ENCODE measurements at regions not wholly inside any gene's neighbourhood (a gene's known extent, or its start where the extent isn't known, plus 50 kb on each side); places are given as distances from the start of the nearest gene placed in this dataset.

DNA sequence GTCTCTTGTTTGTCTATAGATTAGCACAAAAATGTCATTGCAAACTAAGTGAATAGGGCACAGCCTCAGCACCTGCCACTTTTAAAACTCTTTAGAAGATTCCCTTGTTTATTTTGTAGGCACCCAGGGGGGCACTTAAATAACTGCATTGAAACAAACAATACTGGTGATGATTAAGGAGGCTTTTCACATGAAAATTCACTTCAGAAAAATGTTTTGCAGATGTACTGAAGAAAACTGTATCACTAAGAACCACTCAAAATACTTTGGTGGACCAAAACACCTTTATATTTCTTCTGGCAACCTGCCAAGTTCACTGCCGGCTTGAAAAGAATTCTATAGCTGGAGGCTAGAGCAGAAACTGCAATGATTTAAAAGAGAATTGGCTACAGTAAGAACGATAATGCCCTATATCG is 281.5 kb downstream of the TOX3 start:
- DNase-seq, result no peak
- H3K27me3 Mint-ChIP-seq (ENCODE audit: low read depth, poor library complexity), result peaks cover 15% of the 10 kb centered on the region
- TF ChIP-seq, protein P1, sequence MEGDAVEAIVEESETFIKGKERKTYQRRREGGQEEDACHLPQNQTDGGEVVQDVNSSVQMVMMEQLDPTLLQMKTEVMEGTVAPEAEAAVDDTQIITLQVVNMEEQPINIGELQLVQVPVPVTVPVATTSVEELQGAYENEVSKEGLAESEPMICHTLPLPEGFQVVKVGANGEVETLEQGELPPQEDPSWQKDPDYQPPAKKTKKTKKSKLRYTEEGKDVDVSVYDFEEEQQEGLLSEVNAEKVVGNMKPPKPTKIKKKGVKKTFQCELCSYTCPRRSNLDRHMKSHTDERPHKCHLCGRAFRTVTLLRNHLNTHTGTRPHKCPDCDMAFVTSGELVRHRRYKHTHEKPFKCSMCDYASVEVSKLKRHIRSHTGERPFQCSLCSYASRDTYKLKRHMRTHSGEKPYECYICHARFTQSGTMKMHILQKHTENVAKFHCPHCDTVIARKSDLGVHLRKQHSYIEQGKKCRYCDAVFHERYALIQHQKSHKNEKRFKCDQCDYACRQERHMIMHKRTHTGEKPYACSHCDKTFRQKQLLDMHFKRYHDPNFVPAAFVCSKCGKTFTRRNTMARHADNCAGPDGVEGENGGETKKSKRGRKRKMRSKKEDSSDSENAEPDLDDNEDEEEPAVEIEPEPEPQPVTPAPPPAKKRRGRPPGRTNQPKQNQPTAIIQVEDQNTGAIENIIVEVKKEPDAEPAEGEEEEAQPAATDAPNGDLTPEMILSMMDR (IDR thresholded peaks at IDR 0.05), result no peak

GRCh38 chr16:52257534-52257933 is 289.4 kb downstream of the TOX3 start:
- Mint-ChIP-seq H3K27me3 (ENCODE audit: low read depth, poor library complexity) (no peaks in the 10 kb centered on the region), H3K27ac (no peak overlapping the region), H3K9me3 (no peaks in the 10 kb centered on the region), H3K36me3 (ENCODE audit: low read depth) (no peaks in the 10 kb centered on the region), H3K4me3 (no peak overlapping the region), H3K4me1 (peaks cover 9% of the 10 kb centered on the region)
- TF ChIP-seq, protein P1 (IDR thresholded peaks at IDR 0.05), result no peak
- DNase-seq, result no peak

More for the DNA sequence above, 281.5 kb downstream of the TOX3 start:
- Mint-ChIP-seq H3K4me1 (peaks cover under 1% of the 10 kb centered on the region), H3K9me3 (no peaks in the 10 kb centered on the region), H3K36me3 (ENCODE audit: low read depth) (no peaks in the 10 kb centered on the region), H3K4me3 (no peak overlapping the region), H3K27ac (no peak overlapping the region)

DNA sequence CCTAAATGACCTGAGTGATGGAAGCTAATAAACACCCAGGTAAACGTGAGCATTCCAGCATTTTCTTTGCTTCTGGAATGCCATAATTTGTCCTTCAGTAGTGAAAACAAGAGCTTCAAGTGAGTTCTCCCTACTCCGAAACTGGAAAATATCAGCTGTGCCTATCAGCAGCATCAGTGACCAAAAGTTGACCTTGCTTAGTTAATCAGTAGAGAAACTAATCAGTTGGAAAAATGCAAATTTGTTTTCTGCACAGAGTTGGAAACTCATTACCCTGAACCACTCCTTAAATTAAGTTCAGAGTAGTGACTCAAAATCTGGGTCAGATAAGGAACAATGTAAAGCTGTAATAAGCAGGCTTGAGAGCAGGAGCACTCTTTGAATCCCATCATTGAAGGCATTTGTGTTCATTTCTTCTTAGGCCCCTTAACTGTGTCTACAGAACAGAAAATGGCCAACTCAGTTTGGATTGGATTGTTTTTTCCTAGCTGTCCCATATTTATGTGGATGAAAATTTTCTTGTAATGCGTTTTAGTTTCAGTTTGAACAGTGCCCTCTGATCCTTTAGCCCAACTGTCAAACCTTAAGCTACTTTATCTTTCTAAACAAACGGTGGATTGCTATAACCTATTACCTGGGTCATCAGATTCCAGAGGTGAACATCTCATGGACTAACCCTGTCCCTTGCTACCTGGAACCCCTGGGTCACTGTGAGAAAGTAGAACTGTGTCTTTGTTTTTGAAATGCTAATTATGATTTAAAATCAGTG is 290.4 kb downstream of the TOX3 start:
- H3K4me1 Mint-ChIP-seq, result peaks cover 19% of the 10 kb centered on the region
- TF ChIP-seq, protein P1 (IDR thresholded peaks at IDR 0.05), result no peak
- no peaks in the 10 kb centered on the region for H3K36me3 Mint-ChIP-seq (ENCODE audit: low read depth)
- no peaks in the 10 kb centered on the region for H3K27me3 Mint-ChIP-seq (ENCODE audit: low read depth, poor library complexity)
- no peak overlapping the region for H3K4me3 Mint-ChIP-seq
- DNase-seq, result no peak
- H3K27ac Mint-ChIP-seq, result no peak overlapping the region
- no peaks in the 10 kb centered on the region for H3K9me3 Mint-ChIP-seq

GRCh38 chr16:52254746-52255145 is 292.2 kb downstream of the TOX3 start:
- H3K27ac Mint-ChIP-seq, result no peak overlapping the region
- H3K9me3 Mint-ChIP-seq, result no peaks in the 10 kb centered on the region
- TF ChIP-seq, protein P1 (IDR thresholded peaks at IDR 0.05), result no peak
- H3K4me3 Mint-ChIP-seq, result no peak overlapping the region
- no peaks in the 10 kb centered on the region for H3K36me3 Mint-ChIP-seq (ENCODE audit: low read depth)
- no peak for DNase-seq
- peaks cover 23% of the 10 kb centered on the region for H3K4me1 Mint-ChIP-seq
- H3K27me3 Mint-ChIP-seq (ENCODE audit: low read depth, poor library complexity), result no peaks in the 10 kb centered on the region

DNA sequence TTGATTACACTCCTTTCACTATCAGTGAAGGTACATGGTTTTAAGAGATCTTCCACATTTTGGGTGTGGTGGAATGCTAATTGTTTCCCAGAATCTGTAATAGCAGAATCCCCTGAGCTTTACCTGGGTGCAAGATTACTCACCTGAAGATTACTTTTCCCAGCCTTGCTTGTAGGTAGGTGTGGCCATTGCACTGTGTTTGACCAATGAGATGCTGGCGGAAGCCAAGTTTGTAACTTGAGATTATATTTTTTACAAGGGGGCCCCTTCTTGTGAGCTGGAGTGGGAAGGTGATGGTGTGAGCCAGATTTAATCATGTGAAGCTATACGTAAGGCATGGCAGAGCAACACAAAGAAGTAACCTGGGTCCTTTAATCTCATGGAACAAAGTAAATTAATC is 294.3 kb downstream of the TOX3 start:
- H3K27me3 Mint-ChIP-seq (ENCODE audit: low read depth, poor library complexity), result no peaks in the 10 kb centered on the region
- TF ChIP-seq, protein P1 (IDR thresholded peaks at IDR 0.05), result no peak
- DNase-seq, result no peak

GRCh38 chr16:52251495-52251894 is 295.4 kb downstream of the TOX3 start:
- H3K27ac Mint-ChIP-seq, result peak overlapping the region; percentile 11
- no peaks in the 10 kb centered on the region for H3K36me3 Mint-ChIP-seq (ENCODE audit: low read depth)
- peaks cover 2% of the 10 kb centered on the region for H3K27me3 Mint-ChIP-seq (ENCODE audit: low read depth, poor library complexity)
- peaks cover 23% of the 10 kb centered on the region for H3K4me1 Mint-ChIP-seq
- H3K9me3 Mint-ChIP-seq, result peaks cover 22% of the 10 kb centered on the region
- TF ChIP-seq, protein P1 (IDR thresholded peaks at IDR 0.05), result no peak
- DNase-seq, result no peak
- no peak overlapping the region for H3K4me3 Mint-ChIP-seq

More for the DNA sequence above, 294.3 kb downstream of the TOX3 start:
- no peak overlapping the region for H3K27ac Mint-ChIP-seq
- no peak overlapping the region for H3K4me3 Mint-ChIP-seq
- H3K9me3 Mint-ChIP-seq, result peaks cover 10% of the 10 kb centered on the region
- H3K4me1 Mint-ChIP-seq, result peaks cover 23% of the 10 kb centered on the region
- H3K36me3 Mint-ChIP-seq (ENCODE audit: low read depth), result no peaks in the 10 kb centered on the region
